ENCODE measurements at regions not wholly inside any gene's neighbourhood (a gene's known extent, or its start where the extent isn't known, plus 50 kb on each side); places are given as distances from the start of the nearest gene placed in this dataset.

DNA sequence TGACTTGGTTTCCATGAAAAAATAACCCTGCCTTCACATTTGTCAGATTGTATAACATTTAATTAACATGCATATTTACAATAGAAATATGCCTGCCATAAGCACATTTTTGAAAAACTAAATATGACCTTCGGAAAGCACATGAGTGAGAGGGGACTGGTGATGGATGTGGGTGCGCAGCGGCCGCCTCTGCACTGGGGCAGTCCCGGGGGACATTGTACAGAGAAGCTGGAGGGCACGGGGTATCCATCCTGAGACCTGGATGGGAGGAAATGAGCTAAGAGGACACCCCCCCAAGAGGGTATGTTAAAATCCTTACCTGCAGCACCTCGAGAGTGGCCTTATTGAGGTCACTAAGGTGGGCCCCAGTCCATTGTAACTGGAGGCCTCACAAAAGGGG, 161.3 kb upstream of the IRX4 start:
- TF ChIP-seq, protein P1, sequence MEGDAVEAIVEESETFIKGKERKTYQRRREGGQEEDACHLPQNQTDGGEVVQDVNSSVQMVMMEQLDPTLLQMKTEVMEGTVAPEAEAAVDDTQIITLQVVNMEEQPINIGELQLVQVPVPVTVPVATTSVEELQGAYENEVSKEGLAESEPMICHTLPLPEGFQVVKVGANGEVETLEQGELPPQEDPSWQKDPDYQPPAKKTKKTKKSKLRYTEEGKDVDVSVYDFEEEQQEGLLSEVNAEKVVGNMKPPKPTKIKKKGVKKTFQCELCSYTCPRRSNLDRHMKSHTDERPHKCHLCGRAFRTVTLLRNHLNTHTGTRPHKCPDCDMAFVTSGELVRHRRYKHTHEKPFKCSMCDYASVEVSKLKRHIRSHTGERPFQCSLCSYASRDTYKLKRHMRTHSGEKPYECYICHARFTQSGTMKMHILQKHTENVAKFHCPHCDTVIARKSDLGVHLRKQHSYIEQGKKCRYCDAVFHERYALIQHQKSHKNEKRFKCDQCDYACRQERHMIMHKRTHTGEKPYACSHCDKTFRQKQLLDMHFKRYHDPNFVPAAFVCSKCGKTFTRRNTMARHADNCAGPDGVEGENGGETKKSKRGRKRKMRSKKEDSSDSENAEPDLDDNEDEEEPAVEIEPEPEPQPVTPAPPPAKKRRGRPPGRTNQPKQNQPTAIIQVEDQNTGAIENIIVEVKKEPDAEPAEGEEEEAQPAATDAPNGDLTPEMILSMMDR (conservative IDR thresholded peaks at IDR 0.05; ENCODE audit: low read depth, low read length): no peak
- TF ChIP-seq EZH2 (IDR thresholded peaks at IDR 0.05; ENCODE audit: low read length, unreplicated experiment): no peak
